ENCODE measurements at regions not wholly inside any gene's neighbourhood (a gene's known extent, or its start where the extent isn't known, plus 50 kb on each side); places are given as distances from the start of the nearest gene placed in this dataset.

GRCh38 chr11:25159341-25159740, 662.5 kb downstream of the LUZP2 start:
- Histone ChIP-seq H3K9ac (ENCODE audit: low read length) (no peak overlapping the region), H2AFZ (ENCODE audit: low read depth, low read length, poor library complexity, severe bottlenecking) (no peak overlapping the region), H3K4me3 (replicated peaks in 1 of 2; ENCODE audit: low read depth in 1 of 2, low read length in 2 of 2) (no peak overlapping the region), H4K20me1 (ENCODE audit: insufficient read depth) (no peaks in the 10 kb centered on the region), H3K27me3 (ENCODE audit: insufficient read depth, low read length) (no peaks in the 10 kb centered on the region), H3K4me1 (ENCODE audit: control insufficient read depth in 1 of 2, insufficient read depth in 2 of 2, low read length in 2 of 2) (no peaks in the 10 kb centered on the region), H3K4me2 (ENCODE audit: low read length) (no peak overlapping the region), H3K9me2 (ENCODE audit: insufficient read depth) (no peaks in the 10 kb centered on the region), H3K79me2 (ENCODE audit: insufficient read depth, low read length) (no peaks in the 10 kb centered on the region), H3K27ac (ENCODE audit: low read depth, low read length) (no peak overlapping the region), H3K36me3 (ENCODE audit: control insufficient read depth in 1 of 2, insufficient read depth in 2 of 2, low read length in 2 of 2) (no peaks in the 10 kb centered on the region), H3K9me3 (ENCODE audit: control insufficient read depth in 1 of 2, insufficient read depth in 1 of 2, low read depth in 1 of 2, low read length in 2 of 2) (peaks cover 7 to 15% of the 10 kb centered on the region in 2 experiments; a peak in 2 of 4 replicates)
- no peak for TF ChIP-seq SIN3A (IDR thresholded peaks at IDR 0.05; ENCODE audit: low read depth)
- intact Hi-C loops (cut with micrococcal nuclease) = no loop called here
- no peak for DNase-seq (ENCODE audit: low read depth, low spot score)
- no peak for ATAC-seq
- CTCF ChIA-PET = no interaction called here
- RAD21 ChIA-PET (ENCODE audit: low non-redundant PET in 1 of 2, low total read pairs in 2 of 2, uncharacterized antibody in 2 of 2, unreplicated experiment in 2 of 2) = no interaction called here
- no TSS peak for BruUV-seq (replicated peaks)
- POLR2A ChIA-PET = no interaction called here

GRCh38 chr11:25163421-25163820, 666.6 kb downstream of the LUZP2 start:
- RAD21 ChIA-PET (ENCODE audit: low non-redundant PET in 1 of 2, low total read pairs in 2 of 2, uncharacterized antibody in 2 of 2, unreplicated experiment in 2 of 2) = no interaction called here
- Histone ChIP-seq H3K9me3 (ENCODE audit: control insufficient read depth in 1 of 2, insufficient read depth in 1 of 2, low read depth in 1 of 2, low read length in 2 of 2) (peaks cover 4 to 20% of the 10 kb centered on the region in 2 experiments; a peak in 2 of 4 replicates), H3K27ac (ENCODE audit: low read depth, low read length) (no peak overlapping the region), H3K9ac (ENCODE audit: low read length) (no peak overlapping the region), H2AFZ (ENCODE audit: low read depth, low read length, poor library complexity, severe bottlenecking) (no peak overlapping the region), H3K79me2 (ENCODE audit: insufficient read depth, low read length) (no peaks in the 10 kb centered on the region), H3K4me3 (replicated peaks in 1 of 2; ENCODE audit: low read depth in 1 of 2, low read length in 2 of 2) (no peak overlapping the region), H3K36me3 (ENCODE audit: control insufficient read depth in 1 of 2, insufficient read depth in 2 of 2, low read length in 2 of 2) (no peaks in the 10 kb centered on the region), H3K27me3 (ENCODE audit: insufficient read depth, low read length) (no peaks in the 10 kb centered on the region), H4K20me1 (ENCODE audit: insufficient read depth) (no peaks in the 10 kb centered on the region), H3K4me1 (ENCODE audit: control insufficient read depth in 1 of 2, insufficient read depth in 2 of 2, low read length in 2 of 2) (no peaks in the 10 kb centered on the region), H3K9me2 (ENCODE audit: insufficient read depth) (no peaks in the 10 kb centered on the region), H3K4me2 (ENCODE audit: low read length) (no peak overlapping the region)
- no TSS peak for BruUV-seq (replicated peaks)
- intact Hi-C loops (cut with micrococcal nuclease) = no loop called here
- DNase-seq (ENCODE audit: low read depth, low spot score) (no peak), ATAC-seq (no peak)
- CTCF ChIA-PET = no interaction called here
- POLR2A ChIA-PET = no interaction called here
- no peak for TF ChIP-seq ELF1 (IDR thresholded peaks at IDR 0.05; ENCODE audit: borderline replicate concordance, low read depth)
- TF ChIP-seq TCF7L2 (IDR thresholded peaks at IDR 0.05; ENCODE audit: borderline replicate concordance, extremely low read depth, insufficient read depth, insufficient read length) = no peak
- no peak for TF ChIP-seq YY1 (IDR thresholded peaks at IDR 0.05; ENCODE audit: extremely low read depth, insufficient replicate concordance, low read depth, low read length)
- TF ChIP-seq CTCF (IDR thresholded peaks at IDR 0.05 in 2 of 3, conservative IDR thresholded peaks at IDR 0.05 in 1 of 3; ENCODE audit: borderline replicate concordance in 1 of 3, insufficient read depth in 1 of 3, low read depth in 2 of 3, low read length in 2 of 3) = no peak
- no peak for TF ChIP-seq EZH2phosphoT487 (IDR thresholded peaks at IDR 0.05; ENCODE audit: borderline replicate concordance)
- TF ChIP-seq SIN3A (IDR thresholded peaks at IDR 0.05; ENCODE audit: low read depth) = no peak
- TF ChIP-seq CBX3 (IDR thresholded peaks at IDR 0.05; ENCODE audit: low read depth) = no peak
- no peak for TF ChIP-seq RAD21 (IDR thresholded peaks at IDR 0.05; ENCODE audit: low read depth)
- no peak for TF ChIP-seq EZH2 (IDR thresholded peaks at IDR 0.05)
- no peak for TF ChIP-seq MAX (IDR thresholded peaks at IDR 0.05)
- TF ChIP-seq ZBTB33 (IDR thresholded peaks at IDR 0.05; ENCODE audit: extremely low read depth, insufficient replicate concordance, low read length) = no peak
- no peak for TF ChIP-seq ZFX (IDR thresholded peaks at IDR 0.05)
- TF ChIP-seq CEBPB (IDR thresholded peaks at IDR 0.05; ENCODE audit: low read depth) = no peak
- TF ChIP-seq ATF3 (IDR thresholded peaks at IDR 0.05) = no peak

Measured in HCT116 (cell line).